GM19372 (cell line): ENCODE measurements at regions not wholly inside any gene's neighbourhood (a gene's known extent, or its start where the extent isn't known, plus 50 kb on each side); places are given as distances from the start of the nearest gene placed in this dataset.

Source experiments
- ATAC-seq: cut with Tn5 transposase; IDR thresholded peaks from one replicate; pipeline ENCODE4 v1.9.1; 2021; ENCODE audit warnings: mild to moderate bottlenecking, low read depth, moderate library complexity; ENCODE audit not compliant: unreplicated experiment

- ATAC-seq, result no peak
Observed at GRCh38 chr5:133779828-133780475, 167.6 kb upstream of the FSTL4 start.

- ATAC-seq, result no peak
Observed at GRCh38 chr5:133778636-133779035, 166.3 kb upstream of the FSTL4 start.

- ATAC-seq, result no peak
Observed at GRCh38 chr5:133777951-133778350, 165.6 kb upstream of the FSTL4 start.

- no peak for ATAC-seq
Observed at GRCh38 chr5:133775584-133776304, 163.4 kb upstream of the FSTL4 start.

DNA sequence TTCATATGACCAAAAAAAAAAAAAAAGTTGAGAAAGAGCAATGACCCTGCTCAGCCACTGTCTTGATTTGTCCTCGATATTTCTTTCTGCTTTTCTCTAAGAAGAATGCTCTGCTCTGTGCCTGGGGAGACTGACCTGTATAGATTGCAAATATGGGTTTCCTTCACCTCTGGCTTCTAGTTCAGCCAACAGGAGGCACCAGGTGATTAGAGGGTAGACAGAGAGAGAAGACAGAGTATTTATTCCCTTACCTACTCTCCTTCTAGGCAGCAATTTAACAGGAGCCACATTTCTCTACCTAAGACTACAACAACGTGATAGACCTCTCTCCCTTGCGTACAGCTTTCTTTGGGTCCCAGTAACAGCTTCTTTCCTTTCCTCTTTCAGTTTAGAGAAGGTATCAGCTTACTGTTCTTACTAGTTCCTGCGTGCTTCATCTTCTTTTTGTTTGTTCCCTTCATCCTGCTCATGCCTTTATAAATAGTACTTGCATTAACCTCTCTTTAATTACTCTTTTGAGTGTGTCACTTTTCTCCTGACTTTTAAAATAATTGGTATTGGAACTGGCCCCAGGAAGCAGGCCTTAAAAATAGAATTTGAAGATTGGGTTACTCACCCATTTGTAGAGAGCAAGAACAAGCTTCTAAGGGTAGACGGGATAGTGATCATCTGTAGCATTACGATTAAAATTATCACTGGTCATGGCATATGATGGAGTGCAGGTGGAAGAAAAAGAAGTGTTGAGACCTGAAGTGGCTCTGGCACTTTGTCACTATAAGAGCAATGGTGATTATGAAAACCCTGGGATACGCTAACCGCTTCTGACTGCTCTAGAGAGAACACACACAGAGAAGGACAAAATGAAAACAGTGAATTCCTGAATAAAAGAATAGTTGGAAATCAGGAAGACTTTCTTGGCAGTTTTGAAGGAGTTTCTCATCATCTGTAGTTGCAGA, 161.2 kb upstream of the FSTL4 start:
- no peak for ATAC-seq

GRCh38 chr5:133769842-133770241, 157.5 kb upstream of the FSTL4 start:
- no peak for ATAC-seq

- ATAC-seq, result no peak
Observed at GRCh38 chr5:133763744-133764143, 151.4 kb upstream of the FSTL4 start.

GRCh38 chr5:133761632-133762031, 149.3 kb upstream of the FSTL4 start:
- ATAC-seq, result no peak

GRCh38 chr5:133760532-133760931, 148.2 kb upstream of the FSTL4 start:
- no peak for ATAC-seq

DNA sequence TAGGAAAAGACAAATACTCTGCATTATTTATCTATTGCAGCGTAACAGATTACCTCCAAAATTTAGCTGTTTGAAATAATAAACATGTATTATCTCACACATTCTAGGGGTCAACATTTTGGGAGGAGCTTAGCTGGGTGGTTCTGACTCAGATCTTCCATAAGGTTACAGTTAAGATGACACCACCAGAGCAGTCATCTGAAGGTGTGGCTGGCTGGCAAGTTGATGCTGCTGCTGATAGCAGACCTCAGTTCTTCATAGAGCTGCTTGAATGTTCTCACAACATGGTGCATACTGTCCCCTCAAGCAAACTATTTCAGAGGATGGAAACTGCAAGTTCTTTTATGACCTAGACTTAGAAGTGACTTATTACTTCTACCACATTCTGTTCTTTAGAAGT, 146.3 kb upstream of the FSTL4 start:
- ATAC-seq, result no peak

DNA sequence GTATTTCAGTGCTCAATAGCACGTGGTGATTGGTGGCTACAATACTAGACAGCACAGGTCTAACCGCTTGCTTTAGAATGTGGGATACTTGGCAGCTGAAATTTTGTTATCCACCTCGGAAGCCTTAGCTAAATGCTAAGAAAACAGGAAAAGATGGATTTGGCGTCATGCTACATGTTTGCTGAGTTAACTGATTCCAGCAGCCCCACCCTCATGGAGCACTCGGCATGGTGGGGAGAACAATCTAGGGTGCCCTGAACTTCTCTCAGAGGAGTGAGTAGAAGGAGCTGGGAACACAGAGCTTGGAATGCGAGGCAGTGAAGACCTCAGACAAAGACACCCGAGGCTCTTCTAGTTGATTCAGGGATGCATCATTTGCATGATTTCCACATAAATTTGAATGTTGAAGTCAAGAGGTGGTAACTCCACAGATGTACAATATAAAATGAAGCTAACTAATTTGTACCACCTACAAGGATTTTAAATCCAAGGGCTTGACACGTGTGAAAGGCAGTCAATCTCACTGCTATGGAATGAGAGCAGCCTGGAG, 145.1 kb upstream of the FSTL4 start:
- no peak for ATAC-seq

DNA sequence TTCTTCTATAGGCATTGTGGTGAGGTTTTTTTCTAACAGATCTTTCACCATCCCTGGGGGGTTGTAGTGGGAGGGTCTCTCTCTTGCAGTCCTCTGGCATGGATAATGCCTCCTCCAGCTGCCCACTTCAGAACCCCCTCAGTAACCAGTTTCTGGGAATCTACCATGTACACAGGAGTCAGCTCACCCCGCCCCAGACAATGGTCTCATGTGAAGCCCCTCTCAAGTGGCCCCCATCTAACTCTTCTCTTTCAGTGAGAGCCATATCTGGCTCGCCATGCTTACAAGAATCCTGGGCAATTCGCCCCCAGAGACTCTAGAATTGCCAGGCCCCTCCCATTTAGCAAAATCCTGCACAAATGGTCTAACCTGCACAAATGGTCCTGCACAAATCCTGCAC, 144.4 kb upstream of the FSTL4 start:
- no peak for ATAC-seq

DNA sequence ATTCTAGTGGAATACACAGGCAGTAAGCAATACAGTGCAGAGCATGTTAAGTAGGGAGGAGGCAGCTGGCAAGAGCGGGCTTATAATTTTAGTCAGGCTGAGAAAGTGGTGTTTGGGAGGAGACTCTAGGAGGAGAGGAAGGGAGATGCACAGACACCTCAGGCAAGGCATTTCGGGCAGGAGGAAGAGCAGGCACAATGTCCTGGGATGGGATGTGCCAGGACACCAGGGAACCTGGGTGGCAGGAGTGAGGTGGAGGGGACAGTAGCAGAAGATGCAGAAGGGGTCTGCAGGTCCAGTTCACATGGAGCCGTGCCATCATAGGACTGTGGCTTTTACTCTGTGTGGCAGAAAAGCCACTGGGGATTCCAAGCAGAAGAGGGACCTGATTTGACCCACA, 143.7 kb upstream of the FSTL4 start:
- ATAC-seq, result no peak

- no peak for ATAC-seq
Observed at GRCh38 chr5:133754575-133755169, 142.3 kb upstream of the FSTL4 start.

DNA sequence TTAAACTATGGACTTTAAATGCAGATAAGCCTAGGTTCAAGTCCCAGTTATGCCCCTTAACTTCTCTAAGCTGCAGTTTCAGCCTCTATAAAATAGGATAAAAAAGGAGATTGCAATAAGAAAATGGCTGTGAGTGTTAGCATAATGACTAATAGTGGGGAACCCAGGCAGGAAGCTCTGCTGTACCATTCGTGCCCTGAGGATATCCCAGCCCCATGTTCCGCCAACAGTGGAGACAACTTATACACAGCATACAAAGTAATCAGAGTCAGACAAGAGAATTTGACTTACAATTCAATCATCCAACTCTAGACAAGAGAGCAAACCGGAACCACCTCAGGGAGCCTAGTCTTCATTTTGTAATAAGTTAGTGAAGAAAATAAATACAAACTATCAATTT, 141.5 kb upstream of the FSTL4 start:
- no peak for ATAC-seq

GRCh38 chr5:133751846-133752245, 139.5 kb upstream of the FSTL4 start:
- no peak for ATAC-seq

- no peak for ATAC-seq
Observed at GRCh38 chr5:133751421-133751820, 139.1 kb upstream of the FSTL4 start.

- no peak for ATAC-seq
Observed at GRCh38 chr5:133750856-133751255, 138.5 kb upstream of the FSTL4 start.

DNA sequence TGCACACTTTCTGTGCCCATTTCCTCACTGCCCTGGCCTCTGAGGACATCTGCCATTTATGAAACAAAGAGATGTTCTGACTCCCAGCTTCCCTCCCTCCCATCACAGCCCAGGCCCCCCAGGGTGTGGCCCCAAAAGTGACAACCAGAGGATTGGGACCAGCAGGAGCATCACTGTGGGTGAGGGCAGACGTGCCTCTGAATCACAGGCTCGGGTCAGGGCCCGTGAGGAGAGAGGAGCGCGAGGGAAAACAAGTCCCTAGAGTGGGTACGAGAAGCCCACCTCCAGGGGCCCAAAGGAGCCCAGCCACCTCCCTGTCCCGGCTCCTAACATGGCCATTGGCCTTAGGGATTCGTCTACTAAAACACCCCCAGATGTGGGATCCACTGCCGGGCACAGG, 138.0 kb upstream of the FSTL4 start:
- no peak for ATAC-seq

DNA sequence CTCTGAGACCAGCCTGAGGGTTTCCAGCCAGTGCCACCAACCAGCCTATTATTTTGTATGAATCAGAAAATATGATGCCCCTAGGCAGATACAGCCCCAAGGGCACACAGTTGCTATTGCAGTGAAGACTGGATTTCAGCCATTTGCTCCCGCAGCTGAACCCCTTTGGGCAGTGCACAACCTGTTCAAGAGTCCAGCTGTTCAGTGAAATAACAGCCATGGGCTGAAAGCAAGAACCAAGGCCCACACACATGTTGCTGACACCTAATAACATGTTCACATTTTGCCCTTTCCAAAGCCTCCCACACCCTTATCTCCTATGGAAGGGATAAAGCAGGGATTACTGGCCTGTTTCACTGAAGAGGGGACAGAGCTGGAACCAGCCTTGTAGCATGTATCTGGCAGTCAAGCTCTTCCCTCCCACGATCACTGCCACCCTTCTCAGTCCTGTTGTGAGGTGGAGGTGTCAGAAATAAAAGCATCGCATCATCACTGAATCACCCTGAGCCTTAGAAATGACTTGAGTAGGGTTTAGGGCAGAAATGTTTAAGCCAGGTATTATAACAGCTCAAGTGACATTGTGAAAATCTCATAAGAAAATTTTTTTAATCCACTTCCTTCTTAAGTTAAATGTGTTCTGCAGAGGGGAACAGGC, 137.1 kb upstream of the FSTL4 start:
- no peak for ATAC-seq
